ENCODE measurements at regions not wholly inside any gene's neighbourhood (a gene's known extent, or its start where the extent isn't known, plus 50 kb on each side); places are given as distances from the start of the nearest gene placed in this dataset.

DNA sequence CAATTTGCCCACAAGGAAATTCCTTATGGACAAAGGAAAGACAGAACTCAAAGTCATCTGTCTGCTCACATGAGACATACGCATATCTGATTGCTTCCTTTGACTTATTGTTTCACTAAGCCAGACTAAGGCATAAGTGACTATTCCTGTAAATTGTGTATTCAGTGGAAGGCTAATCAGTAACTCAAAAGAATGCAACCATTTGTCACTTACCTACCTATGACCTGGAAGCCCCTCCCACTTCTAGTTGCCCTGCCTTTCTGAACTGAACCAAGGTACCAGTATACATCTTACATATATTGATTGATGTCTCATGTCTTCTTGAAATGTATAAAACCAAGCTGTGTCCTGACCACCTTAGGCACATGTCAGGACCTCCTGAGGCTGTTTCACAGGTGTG lies 53.5 kb upstream of the PROK2 start:
- Histone ChIP-seq H2BK20ac (ENCODE audit: low read length) (no peak overlapping the region), H3K27me3 (replicated peaks in 1 of 4; ENCODE audit: control insufficient read depth in 3 of 4, extremely low read depth in 1 of 4, insufficient read depth in 3 of 4, low read length in 3 of 4) (no peaks in the 10 kb centered on the region), H3K4me3 (ENCODE audit: extremely low read depth in 1 of 4, insufficient read depth in 2 of 4, low read depth in 3 of 4, low read length in 4 of 4) (no peak overlapping the region), H3K4me2 (ENCODE audit: insufficient read depth in 1 of 2, low read depth in 2 of 2, low read length in 2 of 2) (no peak overlapping the region), H2BK120ac (replicated peaks; ENCODE audit: low read depth, low read length) (no peak overlapping the region), H3K9me3 (ENCODE audit: insufficient read depth in 2 of 2, low read depth in 1 of 2, low read length in 1 of 2) (no peaks in the 10 kb centered on the region), H3K4ac (replicated peaks; ENCODE audit: insufficient read length, low read depth, low read length) (no peak overlapping the region), H3K36me3 (ENCODE audit: control insufficient read depth in 2 of 4, insufficient read depth in 4 of 4, low read length in 3 of 4) (no peaks in the 10 kb centered on the region), H2BK15ac (ENCODE audit: low read length) (no peak overlapping the region), H2AFZ (ENCODE audit: low read length) (no peak overlapping the region), H3K79me2 (ENCODE audit: control insufficient read depth in 1 of 2, insufficient read depth in 2 of 2, low read length in 2 of 2) (no peaks in the 10 kb centered on the region), H4K91ac (replicated peaks; ENCODE audit: insufficient read length, low read length) (no peak overlapping the region), H3K27ac (ENCODE audit: low read depth, low read length) (no peak overlapping the region), H3K14ac (ENCODE audit: insufficient read length) (no peak overlapping the region), H3K23me2 (ENCODE audit: low read depth, low read length) (no peaks in the 10 kb centered on the region), H3K79me1 (ENCODE audit: low read depth, low read length) (no peaks in the 10 kb centered on the region), H4K5ac (ENCODE audit: insufficient read length, low read depth, low read length) (no peak overlapping the region), H3K18ac (ENCODE audit: extremely low read depth, low read length) (no peak overlapping the region), H2BK12ac (ENCODE audit: low read depth, low read length) (no peak overlapping the region), H3K56ac (replicated peaks; ENCODE audit: insufficient read length, low read depth, low read length) (no peak overlapping the region), H2BK5ac (ENCODE audit: low read depth, low read length) (no peak overlapping the region), H3K9ac (replicated peaks in 1 of 4; ENCODE audit: extremely low read depth in 1 of 4, low read depth in 3 of 4, low read length in 3 of 4) (no peak overlapping the region), H3K4me1 (replicated peaks in 1 of 4; ENCODE audit: control insufficient read depth in 3 of 4, insufficient read depth in 4 of 4, low read length in 3 of 4) (peaks cover 0 to 4% (median 1%) of the 10 kb centered on the region in 4 experiments; a peak in 2 of 7 replicates), H4K20me1 (replicated peaks in 1 of 2; ENCODE audit: control insufficient read depth in 1 of 2, insufficient read depth in 2 of 2, low read length in 2 of 2) (no peaks in the 10 kb centered on the region), H2AK5ac (ENCODE audit: low read depth, low read length) (no peak overlapping the region), H4K8ac (ENCODE audit: extremely low read depth, insufficient read depth, low read length) (no peak overlapping the region), H3K23ac (ENCODE audit: insufficient read length) (no peak overlapping the region)
- ChIA-PET POLR2A (ENCODE audit: partially characterized antibody) (no interaction called here), CTCF (ENCODE audit: partially characterized antibody) (interaction anchor here (0.9 to 1.3 kb wide), 2 partner anchors 20 to 22 kb away, joined by 4 to 5 read pairs; no protein-coding TSS in a partner anchor)
- 67% methylated on average over 1 of the region's 1 CpG; no CpG with 5 or more reads in 1 of the 2 experiments for WGBS, 2 experiments (ENCODE audit: extremely low coverage in 1 of 2, insufficient coverage in 1 of 2, insufficient read length in 1 of 2, insufficient replicate concordance in 2 of 2, low coverage in 1 of 2, low lambda C conversion rate in 2 of 2, missing lambda C conversion rate in 1 of 2)
- no peak for TF ChIP-seq GTF2F1 (IDR thresholded peaks at IDR 0.05; ENCODE audit: borderline replicate concordance, low read depth, low read length)
- TF ChIP-seq POLR2A (IDR thresholded peaks at IDR 0.05; ENCODE audit: control extremely low read depth in 1 of 2, low read depth in 2 of 2, low read length in 2 of 2) = no peak
- TF ChIP-seq HDAC2 (IDR thresholded peaks at IDR 0.05; ENCODE audit: borderline replicate concordance in 1 of 2, low read depth in 2 of 2, low read length in 2 of 2) = no peak
- no peak for TF ChIP-seq PHF8 (conservative IDR thresholded peaks at IDR 0.05; ENCODE audit: low read depth, low read length)
- no peak for TF ChIP-seq ATF2 (IDR thresholded peaks at IDR 0.05; ENCODE audit: low read length)
- FAIRE-seq (peak; percentile 81), DNase-seq (ENCODE audit: low read depth in 1 of 2, low spot score in 2 of 2) (no peak)

Measured in H1 (cell line).